GM10266 (cell line): ENCODE measurements at regions not wholly inside any gene's neighbourhood (a gene's known extent, or its start where the extent isn't known, plus 50 kb on each side); places are given as distances from the start of the nearest gene placed in this dataset.

ENCODE experiments used
- DNase-seq: peaks from one replicate; pipeline ENCODE4 v3.0.0; 2012; ENCODE audit errors: extremely low spot score
- CTCF ChIP-seq: IDR thresholded peaks from 2 replicates; pipeline ENCODE4 v1.5.1; 2012; ENCODE audit warnings: mild to moderate bottlenecking, low read depth; ENCODE audit not compliant: control insufficient read depth, insufficient read depth; ENCODE audit errors: missing control alignments

DNA sequence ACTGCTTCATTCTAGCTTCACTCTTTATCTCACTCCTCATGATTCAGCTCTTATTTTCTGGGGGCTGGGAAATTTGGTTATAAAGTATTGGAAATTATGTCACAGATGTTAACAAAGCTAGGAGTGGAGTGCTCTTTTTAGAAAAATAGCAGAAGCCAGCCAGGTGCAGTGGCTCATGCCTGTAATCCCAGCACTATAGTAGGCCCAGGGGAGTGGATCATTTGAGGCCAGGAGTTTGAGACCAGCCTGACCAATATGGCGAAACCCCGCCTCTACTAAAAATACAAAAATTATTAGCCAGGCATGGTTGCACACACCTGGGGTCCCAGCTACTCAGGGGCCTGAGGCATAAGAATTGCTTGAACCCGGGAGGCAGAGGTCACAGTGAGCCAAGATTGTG is 97.2 kb upstream of the GUCY1A1 start:
- TF ChIP-seq CTCF = no peak
- no peak for DNase-seq

- TF ChIP-seq CTCF = no peak
- no peak for DNase-seq
These were observed 97.9 kb upstream of the GUCY1A1 start for GRCh38 chr4:155568641-155569220.

DNA sequence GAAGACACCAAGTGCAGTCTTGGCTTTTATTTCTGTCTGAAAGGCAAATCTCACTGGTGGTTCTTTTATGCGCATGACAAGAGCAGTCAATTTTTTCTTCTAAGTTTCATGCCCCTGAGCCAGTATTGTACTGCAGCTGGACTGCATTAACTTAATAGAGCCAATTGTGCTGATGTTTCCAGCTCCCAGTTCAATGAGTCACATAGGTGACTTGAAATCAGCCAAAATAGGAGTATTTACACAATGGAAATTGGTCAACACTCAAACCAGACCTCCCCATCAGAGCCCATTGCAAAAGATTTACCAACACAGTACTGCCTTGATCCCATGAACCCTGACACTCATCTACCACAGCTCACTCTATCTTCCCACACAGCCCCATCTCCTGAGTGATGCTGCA is 100.3 kb upstream of the GUCY1A1 start:
- DNase-seq = no peak
- TF ChIP-seq CTCF = no peak

- TF ChIP-seq CTCF = no peak
These were observed 100.9 kb upstream of the GUCY1A1 start for GRCh38 chr4:155565776-155566175.

DNA sequence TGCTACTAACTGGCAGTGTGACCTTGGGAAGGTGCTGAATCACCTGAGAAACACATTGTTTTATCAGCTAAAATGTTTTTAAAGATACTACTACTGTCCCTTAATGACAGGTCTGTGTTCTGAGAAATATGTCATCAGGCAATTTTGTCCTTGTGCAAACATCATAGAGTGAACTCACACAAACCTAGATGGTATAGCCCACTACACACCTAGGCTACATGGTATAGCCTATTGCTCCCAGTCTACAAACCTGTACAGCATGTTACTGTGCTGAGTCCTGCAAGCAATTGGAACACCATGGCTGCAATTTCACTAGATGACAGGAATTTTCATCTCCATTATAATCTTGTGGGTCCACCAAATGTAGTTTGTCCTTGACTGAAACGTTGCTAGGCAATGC is 101.3 kb upstream of the GUCY1A1 start:
- DNase-seq = no peak
- no peak for TF ChIP-seq CTCF

More at GRCh38 chr4:155565776-155566175, 100.9 kb upstream of the GUCY1A1 start:
- no peak for DNase-seq

GRCh38 chr4:155564880-155565279 is 101.8 kb upstream of the GUCY1A1 start:
- no peak for DNase-seq
- TF ChIP-seq CTCF = no peak

- DNase-seq = no peak
- no peak for TF ChIP-seq CTCF
These were observed 102.6 kb upstream of the GUCY1A1 start for GRCh38 chr4:155564086-155564485.
